ENCODE measurements at regions not wholly inside any gene's neighbourhood (a gene's known extent, or its start where the extent isn't known, plus 50 kb on each side); places are given as distances from the start of the nearest gene placed in this dataset.

- H3K4me3 ChIP-seq (ENCODE audit: low read depth, low read length): no peak overlapping the region
- H3K36me3 ChIP-seq (ENCODE audit: control insufficient read depth, insufficient read depth, low read length): no peaks in the 10 kb centered on the region
- no peak for TF ChIP-seq CTCF (IDR thresholded peaks at IDR 0.05; ENCODE audit: insufficient read depth in 1 of 2, low read depth in 1 of 2, low read length in 1 of 2, severe bottlenecking in 1 of 2, unreplicated experiment in 1 of 2)
- Mint-ChIP-seq H3K9me3 (ENCODE audit: unreplicated experiment) (no peaks in the 10 kb centered on the region), H3K4me1 (ENCODE audit: low read depth, unreplicated experiment) (no peaks in the 10 kb centered on the region), H3K27ac (ENCODE audit: unreplicated experiment) (no peak overlapping the region), H3K4me3 (ENCODE audit: unreplicated experiment) (no peak overlapping the region), H3K36me3 (ENCODE audit: insufficient read depth, unreplicated experiment) (no peaks in the 10 kb centered on the region), H3K27me3 (ENCODE audit: insufficient read depth, unreplicated experiment) (peaks cover 2% of the 10 kb centered on the region)
- H3K4me1 ChIP-seq: no peaks in the 10 kb centered on the region
- ChIA-PET CTCF (interaction anchor here (0.7 kb wide), 1 partner anchor 190 kb away, joined by 3 read pairs; no protein-coding TSS in a partner anchor), POLR2A (no interaction called here)
- intact Hi-C loops (cut with micrococcal nuclease; ENCODE audit: unreplicated experiment): no loop called here
- H3K27me3 ChIP-seq (replicated peaks; ENCODE audit: control insufficient read depth, insufficient read depth, low read length): no peaks in the 10 kb centered on the region
- no TSS peak for BruUV-seq (replicated peaks)
- H3K9me3 ChIP-seq: no peaks in the 10 kb centered on the region
- DNase-seq: no peak
Observed at GRCh38 chr1:30189818-30190500, 533.4 kb downstream of the MATN1 start.

GRCh38 chr1:30188999-30189398 lies 534.4 kb downstream of the MATN1 start:
- Histone ChIP-seq H3K4me1 (no peaks in the 10 kb centered on the region), H3K9me3 (no peaks in the 10 kb centered on the region), H3K36me3 (ENCODE audit: control insufficient read depth, insufficient read depth, low read length) (no peaks in the 10 kb centered on the region), H3K4me3 (ENCODE audit: low read depth, low read length) (no peak overlapping the region), H3K27me3 (replicated peaks; ENCODE audit: control insufficient read depth, insufficient read depth, low read length) (no peaks in the 10 kb centered on the region)
- no peaks in the 10 kb centered on the region for H3K36me3 Mint-ChIP-seq (ENCODE audit: insufficient read depth, unreplicated experiment)
- DNase-seq: no peak
- H3K4me1 Mint-ChIP-seq (ENCODE audit: low read depth, unreplicated experiment): no peaks in the 10 kb centered on the region
- H3K9me3 Mint-ChIP-seq (ENCODE audit: unreplicated experiment): no peaks in the 10 kb centered on the region
- no TSS peak for BruUV-seq (replicated peaks)
- TF ChIP-seq CTCF (IDR thresholded peaks at IDR 0.05; ENCODE audit: insufficient read depth in 1 of 2, low read depth in 1 of 2, low read length in 1 of 2, severe bottlenecking in 1 of 2, unreplicated experiment in 1 of 2): no peak
- POLR2A ChIA-PET: no interaction called here
- CTCF ChIA-PET: no interaction called here
- H3K4me3 Mint-ChIP-seq (ENCODE audit: unreplicated experiment): no peak overlapping the region
- H3K27ac Mint-ChIP-seq (ENCODE audit: unreplicated experiment): no peak overlapping the region
- intact Hi-C loops (cut with micrococcal nuclease; ENCODE audit: unreplicated experiment): no loop called here
- H3K27me3 Mint-ChIP-seq (ENCODE audit: insufficient read depth, unreplicated experiment): peaks cover under 1% of the 10 kb centered on the region

- H3K4me1 ChIP-seq: no peaks in the 10 kb centered on the region
- Mint-ChIP-seq H3K27ac (ENCODE audit: unreplicated experiment) (no peak overlapping the region), H3K4me3 (ENCODE audit: unreplicated experiment) (no peak overlapping the region), H3K36me3 (ENCODE audit: insufficient read depth, unreplicated experiment) (no peaks in the 10 kb centered on the region), H3K9me3 (ENCODE audit: unreplicated experiment) (no peaks in the 10 kb centered on the region), H3K4me1 (ENCODE audit: low read depth, unreplicated experiment) (no peaks in the 10 kb centered on the region), H3K27me3 (ENCODE audit: insufficient read depth, unreplicated experiment) (no peaks in the 10 kb centered on the region)
- no peak overlapping the region for H3K4me3 ChIP-seq (ENCODE audit: low read depth, low read length)
- CTCF ChIA-PET: no interaction called here
- intact Hi-C loops (cut with micrococcal nuclease; ENCODE audit: unreplicated experiment): no loop called here
- no TSS peak for BruUV-seq (replicated peaks)
- no peaks in the 10 kb centered on the region for H3K27me3 ChIP-seq (replicated peaks; ENCODE audit: control insufficient read depth, insufficient read depth, low read length)
- DNase-seq: no peak
- POLR2A ChIA-PET: no interaction called here
- no peaks in the 10 kb centered on the region for H3K9me3 ChIP-seq
- TF ChIP-seq CTCF (IDR thresholded peaks at IDR 0.05; ENCODE audit: insufficient read depth in 1 of 2, low read depth in 1 of 2, low read length in 1 of 2, severe bottlenecking in 1 of 2, unreplicated experiment in 1 of 2): no peak
- H3K36me3 ChIP-seq (ENCODE audit: control insufficient read depth, insufficient read depth, low read length): no peaks in the 10 kb centered on the region
Observed at GRCh38 chr1:30188329-30188728, 535.1 kb downstream of the MATN1 start.
